NCI-H1092 treated with DMSO at 0.1 percent for 48 hours (cell line): ENCODE measurements at regions not wholly inside any gene's neighbourhood (a gene's known extent, or its start where the extent isn't known, plus 50 kb on each side); places are given as distances from the start of the nearest gene placed in this dataset.
"Not testable (repeated sequence)": the region's sequence is repeated elsewhere in the genome, so short reads cannot be mapped to it uniquely, and the experiment has no call there.

Experiments
- DNase-seq: peaks from one replicate; lab custom pipeline; 2025; lab: John Stamatoyannopoulos, UW

DNA sequence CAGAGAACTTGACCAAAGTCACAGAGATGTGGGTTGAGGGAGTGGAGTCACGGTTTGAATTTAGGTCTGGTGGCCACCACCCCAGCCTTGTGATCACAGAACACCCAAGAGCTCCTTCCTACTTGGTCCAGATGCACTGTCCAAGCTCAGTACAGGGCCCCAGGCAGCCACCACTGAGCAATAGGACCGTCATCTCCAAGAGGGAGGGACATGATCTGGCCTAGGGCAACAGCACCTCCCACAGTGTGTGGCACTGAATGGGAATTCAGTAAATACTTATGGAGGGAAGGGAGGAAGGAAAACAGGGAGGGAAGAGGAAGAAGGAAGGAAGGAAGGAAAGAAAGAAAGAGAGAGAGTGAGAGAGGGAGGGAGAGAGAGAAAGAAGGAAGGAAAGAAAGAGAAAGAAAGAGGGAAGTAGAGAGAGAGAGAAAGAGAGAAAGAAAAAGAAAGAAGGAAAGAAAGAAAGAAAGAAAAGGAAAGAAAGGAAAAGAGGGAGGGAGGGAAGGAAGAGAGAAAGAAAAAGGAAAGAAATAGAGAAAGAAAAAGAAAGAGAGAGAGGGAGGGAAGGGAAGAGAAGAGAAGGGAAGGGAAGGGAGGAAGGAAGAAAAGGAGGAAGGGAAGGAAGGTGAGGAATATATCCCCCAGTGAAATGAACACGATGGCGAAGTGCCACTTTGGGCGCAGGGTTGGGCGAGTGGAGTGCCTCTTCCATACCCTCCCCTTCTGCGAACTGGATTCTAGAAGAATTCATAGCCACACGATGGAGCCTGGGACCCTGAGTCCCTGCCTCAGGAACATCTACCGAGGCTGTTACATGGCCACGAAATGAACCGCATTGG lies 243.7 kb downstream of the TFAP2C start:
- no peak for DNase-seq

DNA sequence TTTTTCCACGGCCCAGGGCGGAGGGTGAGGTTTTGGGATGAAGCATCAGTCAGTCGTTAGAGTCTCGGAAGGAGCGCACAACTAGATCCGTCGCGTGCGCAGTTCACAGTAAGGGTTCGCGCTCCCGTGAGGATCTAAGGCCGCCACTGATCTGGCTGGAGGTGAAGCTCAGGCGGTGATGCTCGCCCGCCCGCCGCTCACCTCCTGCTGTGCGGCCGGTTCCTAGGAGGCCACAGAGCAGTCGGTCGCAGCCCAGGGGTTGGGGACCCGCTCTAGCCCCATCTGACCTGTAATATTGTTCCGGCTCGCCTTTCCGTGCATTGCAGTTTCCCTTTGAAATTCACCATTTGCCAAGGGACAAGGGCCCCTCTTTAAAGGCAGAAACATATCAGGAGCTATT lies 244.7 kb downstream of the TFAP2C start:
- no peak for DNase-seq

DNA sequence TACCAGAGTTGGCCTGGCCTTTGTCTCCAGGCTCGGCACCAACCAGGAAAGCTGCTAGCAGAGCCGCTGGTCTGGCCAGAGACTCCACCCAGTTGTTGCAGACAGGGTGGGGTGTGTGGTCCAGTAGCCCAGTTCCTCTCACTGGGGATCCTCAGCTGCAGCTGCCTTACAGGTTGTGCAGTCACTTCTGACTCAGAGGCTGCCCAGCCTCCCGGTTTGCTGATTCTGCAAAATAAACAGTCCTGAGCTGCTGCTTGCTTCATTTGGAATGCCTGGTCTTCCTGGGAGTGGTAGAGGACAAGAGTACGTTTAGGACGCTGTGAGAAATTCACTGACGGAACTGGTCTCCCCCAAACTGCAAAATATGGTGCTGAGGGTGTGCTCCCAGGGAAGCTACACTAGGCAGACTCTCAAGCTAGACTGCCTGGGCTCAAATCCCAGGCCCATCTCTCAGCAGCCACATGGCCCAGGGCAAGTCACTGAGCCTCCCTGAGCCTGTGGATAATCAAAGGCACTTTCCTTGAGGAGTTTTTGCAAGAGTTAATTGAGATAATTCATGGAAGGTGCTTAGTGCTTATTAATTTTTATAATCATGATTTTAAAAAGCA lies 246.1 kb downstream of the TFAP2C start:
- DNase-seq = no peak

DNA sequence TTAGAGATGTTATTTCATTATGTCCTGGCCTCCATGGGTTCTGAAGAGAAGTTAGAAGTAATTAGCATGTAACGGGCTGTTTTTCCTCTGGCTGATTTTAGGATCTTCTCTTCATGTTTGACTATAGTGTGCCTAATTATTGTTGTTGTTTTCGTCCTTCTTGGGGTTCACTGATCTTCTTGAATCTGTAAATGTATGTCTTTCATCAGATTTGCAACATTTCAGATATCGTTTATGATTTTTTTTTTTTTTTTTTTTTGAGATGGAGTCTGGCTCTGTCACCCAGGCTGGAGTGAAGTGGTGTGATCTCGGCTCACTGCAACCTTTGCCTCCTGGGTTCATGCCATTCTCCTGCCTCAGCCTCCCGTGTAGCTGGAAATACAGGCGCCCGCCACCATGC lies 246.7 kb downstream of the TFAP2C start:
- no peak for DNase-seq

DNA sequence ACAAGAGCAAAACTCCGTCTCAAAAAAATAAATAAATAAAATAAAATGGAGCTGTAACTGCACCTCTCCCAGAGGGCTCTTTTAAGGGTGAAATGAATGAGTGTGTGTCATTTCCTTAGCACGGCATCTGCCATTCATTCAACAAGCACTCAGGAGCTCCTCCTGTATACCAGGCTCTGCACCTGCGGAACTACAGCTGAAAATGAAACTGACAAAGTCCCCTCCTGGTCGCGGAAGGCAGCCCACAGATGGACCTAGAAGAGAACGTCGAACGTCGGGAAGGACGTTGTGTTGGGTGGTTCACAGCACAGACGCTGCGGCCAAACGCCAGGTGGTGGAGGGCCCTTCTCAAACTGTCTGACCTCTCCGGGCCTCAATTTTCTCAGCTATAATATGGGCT lies 256.4 kb downstream of the TFAP2C start:
- DNase-seq = no peak

DNA sequence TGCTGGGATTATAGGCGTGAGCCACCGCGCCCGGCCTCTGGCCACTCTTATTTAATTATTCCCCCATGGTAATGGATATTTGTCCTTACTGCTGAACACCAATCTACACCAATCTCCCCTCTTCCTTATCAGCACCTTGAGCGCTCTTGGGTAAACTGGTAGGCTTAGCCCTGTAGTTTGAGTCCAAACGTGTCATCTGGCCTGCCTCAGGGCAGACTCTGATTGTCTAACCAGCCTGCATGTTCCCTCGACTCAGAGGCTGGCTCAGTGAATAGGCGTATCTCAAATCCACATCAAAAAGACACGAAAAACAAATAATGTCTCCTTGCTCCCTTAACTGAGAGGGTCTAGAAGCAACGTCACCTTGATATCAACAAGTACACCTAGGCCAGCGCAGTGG lies 260.9 kb downstream of the TFAP2C start:
- no peak for DNase-seq

DNA sequence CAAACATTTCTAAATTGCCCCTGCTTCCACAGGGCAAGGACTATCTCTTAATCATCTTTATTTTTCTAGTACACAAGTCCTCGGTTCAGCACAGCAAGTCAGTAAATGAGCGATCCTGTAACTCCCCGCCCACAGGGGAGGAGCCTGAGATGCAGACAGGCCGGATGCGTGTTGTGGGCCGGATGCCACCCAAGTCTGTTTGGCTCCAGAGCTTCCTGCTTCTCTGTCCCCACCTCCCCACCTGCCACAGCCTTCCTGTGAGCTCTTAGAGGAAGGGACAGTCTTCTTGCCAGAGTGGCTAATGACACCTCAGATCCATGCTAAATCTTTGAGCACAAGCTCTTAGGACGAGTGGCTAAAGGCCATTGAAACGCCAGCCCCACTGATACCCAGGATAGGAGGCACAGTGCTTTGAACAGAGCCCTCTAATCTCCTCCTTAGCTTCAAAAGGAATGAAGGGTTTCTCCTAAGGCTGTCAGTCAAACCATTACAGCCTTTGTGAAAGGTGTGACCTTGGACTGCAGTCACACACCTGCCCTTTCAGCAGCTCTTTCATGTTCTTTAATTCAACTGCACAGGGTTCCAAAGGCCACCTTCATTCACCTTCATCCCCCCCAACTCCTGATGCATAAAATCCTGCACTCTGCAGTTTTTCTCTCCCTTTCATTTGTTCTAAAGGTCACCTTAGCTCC lies 264.3 kb downstream of the TFAP2C start:
- no peak for DNase-seq

DNA sequence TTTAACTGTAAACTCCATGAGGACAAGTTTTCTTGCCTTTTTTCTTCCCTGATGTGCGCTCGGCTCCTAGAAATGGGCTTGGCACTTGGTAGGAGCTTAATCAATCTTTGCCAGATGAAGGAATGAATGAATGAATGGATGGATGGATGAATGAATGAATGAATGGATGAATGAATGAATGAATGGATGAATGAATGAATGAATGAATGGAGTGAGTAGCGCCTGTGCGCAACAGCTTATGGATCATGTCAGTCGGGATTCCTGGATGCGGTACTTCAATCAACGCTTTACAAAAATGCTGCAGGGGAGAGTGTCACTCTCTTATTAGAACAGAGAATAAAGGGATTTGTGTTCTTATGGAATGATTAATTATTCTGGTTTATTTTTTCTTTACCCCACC lies 267.3 kb downstream of the TFAP2C start:
- DNase-seq = no peak

DNA sequence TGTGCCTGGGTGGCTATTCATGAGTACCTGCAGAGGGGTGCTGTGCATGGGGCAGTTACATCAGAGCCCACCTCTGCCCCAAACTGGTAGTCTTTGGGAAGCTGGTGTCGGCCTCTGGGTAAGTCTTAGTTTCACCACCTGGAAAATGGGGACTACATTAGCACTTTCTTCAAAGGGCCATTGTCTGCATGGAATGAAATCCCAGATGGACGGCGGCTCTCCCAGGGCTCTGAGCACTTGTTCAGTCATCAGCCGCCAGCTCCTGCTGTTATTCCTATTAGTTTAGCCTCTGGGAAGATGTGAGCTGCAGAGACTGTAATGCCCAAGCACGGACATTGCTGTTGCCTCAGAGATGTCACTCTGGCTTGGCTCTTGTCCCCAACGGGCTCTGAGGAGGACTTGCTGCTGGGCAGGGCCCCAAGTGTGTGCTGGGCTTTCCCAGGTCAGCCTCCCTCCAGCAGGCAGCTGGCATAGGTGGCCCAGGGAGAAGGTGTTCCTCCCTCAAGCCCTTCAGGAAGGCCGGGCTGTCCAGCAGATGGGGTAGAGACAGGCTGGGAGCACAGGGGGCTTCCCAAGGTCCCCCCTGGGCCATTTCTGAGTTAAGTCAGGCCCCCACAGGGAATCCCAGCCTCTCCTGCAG lies 268.3 kb downstream of the TFAP2C start:
- DNase-seq = no peak

DNA sequence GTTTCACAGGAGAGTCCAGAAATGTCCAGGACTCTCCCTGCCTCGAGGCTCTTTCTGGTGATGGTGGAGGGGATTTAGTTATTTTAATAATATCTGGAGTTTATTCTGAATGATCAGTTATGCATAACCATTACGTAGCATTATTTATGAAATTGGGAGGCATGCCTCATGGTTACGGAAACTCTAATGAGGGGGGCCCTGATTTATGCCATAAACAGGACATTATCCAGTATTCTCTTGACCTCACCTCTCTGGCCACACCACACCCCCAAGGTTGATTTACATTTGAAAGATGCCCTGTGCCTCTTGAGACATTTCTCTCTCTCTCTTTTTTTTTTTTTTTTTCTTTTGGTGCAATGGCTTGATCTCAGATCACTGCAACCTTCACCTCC lies 268.8 kb downstream of the TFAP2C start:
- no peak for DNase-seq

DNA sequence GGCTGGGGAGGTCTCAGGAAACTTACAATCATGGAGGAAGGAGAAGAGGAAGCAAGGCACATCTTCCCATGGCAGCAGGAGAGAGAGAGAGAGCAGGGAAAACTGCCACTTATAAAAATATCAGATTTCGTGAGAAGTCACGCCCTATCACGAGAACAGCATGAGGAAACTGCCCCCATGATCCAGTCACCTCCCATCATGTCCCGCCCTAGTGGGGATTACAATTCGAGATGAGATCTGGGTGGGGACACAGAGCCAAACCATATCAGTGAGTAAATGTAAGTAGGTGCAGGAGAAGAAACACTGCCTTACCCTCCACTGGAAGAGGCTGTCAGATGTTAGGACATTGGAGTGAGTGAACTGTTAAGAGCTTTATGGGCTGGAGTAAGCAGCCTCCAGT lies 270.4 kb downstream of the TFAP2C start:
- DNase-seq = no peak

DNA sequence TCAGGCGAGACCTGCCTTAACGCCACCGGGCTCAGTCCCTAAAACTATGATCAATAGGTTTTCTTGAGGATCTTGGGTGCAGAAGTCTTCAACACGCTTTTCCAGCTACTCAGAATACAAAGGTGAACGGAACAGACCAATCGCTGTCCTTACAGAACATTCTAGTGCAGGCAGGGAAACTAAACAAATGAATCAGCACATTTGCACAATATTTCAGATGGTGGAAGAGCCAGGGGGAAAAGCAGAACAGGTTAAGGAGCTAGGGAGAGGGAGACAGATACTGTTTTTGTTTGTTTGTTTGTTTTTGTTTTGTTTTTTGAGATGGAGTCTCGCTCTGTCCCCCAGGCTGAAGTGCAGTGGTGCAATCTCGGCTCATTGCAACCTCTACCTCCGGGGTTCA lies 271.1 kb downstream of the TFAP2C start:
- DNase-seq = no peak

DNA sequence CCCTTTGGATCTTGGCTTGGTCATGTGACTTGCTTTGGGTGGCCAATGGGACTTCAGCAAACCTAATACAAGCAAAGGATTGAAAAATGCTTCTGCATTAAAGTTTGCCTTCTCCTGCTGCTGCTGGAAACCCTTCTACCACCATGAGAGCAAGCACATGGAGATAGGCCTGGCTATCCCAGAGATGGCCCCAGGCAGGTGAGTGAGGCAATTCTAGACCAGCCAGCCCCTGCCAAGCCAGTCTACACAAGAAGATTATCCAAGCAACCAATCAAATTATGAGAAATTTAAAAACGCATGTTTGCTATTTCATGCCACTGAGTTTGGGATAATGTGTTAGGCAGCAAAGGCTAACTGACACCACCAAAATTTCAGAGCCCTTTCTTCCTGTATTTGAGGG lies 274.3 kb downstream of the TFAP2C start:
- DNase-seq = no peak

DNA sequence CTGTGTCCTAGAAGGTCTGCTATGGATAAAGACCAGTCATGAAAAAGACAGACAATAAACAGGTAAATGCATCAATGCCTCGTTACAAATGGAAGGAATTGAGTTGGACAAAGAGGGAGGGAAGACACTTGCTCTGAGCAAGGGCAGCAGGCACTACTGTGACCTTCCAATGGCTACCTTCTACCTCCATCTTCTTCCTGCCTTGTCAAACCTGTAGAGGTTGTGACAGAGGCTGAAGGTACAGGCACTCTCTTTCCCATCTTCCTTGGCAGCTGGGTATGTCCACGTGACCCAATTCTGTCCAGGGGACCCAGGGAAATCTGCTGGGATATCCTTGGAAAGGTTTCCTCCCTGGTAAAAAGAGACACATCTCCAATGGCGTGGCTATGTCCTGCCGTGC lies 274.8 kb downstream of the TFAP2C start:
- DNase-seq = no peak

DNA sequence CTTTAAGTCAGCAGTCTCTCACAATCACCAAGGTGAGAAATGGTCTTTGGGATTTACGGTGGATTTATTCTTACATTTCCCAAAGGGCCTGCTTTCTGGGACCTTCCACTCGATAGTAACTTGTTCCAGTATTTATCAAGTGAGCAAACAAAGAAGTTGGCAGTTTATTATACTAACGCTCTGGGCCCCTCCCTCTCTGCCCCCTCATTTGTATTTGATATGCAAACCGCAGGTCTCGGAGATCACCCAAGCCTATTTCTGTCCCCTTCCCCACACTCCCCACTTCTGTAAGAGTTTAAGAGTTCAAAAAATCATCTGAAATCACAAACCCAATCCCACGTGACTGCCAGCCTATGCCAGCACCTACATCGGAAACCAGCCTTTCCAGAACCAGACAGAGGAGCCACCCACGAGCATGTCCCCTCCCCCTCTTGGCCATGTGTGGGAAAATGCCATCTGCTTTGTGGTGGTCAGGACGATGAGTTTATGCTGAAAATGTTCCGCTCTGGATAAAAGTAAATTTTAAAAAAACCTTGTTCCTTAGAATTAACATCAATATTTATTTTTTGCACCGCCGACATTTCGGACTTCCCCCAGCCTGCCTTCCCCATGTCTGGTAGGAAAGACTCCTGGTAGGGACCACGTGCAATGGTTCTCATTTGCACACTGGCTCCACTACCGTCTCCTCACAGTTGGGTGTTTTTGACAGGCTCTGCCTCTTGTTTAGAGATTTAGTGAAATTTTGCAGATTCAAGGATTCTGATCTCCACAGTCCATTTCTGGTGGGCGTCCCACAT lies 281.0 kb downstream of the TFAP2C start:
- DNase-seq = no peak

DNA sequence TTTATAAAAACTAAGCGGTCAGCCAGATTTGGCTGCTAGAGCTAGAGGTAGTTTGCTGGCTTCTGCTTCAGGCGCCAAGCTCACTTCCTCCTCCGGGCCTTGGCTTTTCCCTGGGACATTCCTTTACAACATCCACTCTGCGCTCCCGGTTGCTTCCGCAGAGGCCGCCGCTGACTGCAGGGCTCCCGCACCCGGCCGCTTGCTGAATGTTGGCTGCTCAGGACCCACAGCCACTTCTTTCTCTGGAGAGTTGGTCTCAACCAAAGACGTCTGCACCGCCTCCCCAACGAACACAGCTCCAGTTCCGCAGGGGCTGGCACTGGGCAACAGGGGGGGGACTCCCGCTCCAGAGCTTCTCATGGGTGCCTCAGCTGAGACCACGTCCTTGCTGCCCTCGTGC lies 282.8 kb downstream of the TFAP2C start:
- no peak for DNase-seq

DNA sequence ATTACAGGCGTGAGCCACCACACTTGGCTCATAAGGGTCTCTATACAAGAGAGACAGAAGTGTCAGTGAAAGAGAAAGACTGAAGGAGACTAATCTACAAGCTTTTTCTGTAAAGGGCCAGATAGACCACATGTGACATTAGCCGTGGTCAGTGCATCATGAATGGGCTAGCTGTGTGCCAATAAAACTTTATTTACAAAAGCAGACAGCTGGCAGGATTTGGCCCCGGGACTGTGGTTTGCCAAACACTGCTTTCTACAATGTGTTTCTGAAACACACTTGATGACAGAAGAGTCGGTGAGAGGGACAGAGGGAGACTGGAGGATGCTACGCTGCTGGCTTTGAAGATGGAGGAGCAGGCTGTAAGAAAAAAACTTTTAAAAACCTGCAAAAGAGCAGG lies 285.4 kb downstream of the TFAP2C start:
- no peak for DNase-seq

DNA sequence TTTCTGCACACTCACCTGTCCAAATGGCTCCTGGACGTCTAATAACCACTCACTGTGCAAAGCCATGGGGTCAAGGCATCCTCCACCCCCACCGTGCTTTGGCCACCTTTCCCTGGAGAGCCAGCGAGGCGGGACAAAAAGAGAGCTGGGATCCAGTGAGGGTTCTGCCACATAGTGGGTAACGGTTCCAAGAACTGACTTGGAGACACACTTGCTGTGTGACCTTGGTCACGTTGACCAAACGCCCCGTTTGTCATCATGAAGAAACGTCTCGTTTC lies 287.2 kb downstream of the TFAP2C start:
- no peak for DNase-seq

DNA sequence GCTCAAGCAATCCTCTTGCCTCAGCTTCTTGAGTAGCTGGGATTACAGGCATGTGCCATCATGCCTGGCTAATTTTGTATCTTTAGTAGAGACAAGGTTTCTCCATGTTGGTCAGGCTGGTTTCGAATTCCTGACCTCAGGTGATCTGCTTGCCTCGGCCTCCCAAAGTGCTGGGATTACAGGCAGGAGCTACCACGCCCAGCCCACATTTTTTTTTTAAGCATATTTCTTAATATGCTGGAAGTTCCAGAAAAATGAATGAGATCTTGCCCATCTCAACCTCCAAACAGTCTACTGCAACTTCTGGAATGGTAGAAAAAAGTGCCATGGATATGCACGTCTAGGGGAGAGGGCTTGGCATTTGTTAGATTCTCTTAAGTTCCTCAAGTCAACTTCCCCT lies 290.9 kb downstream of the TFAP2C start:
- not testable (repeated sequence) for DNase-seq

DNA sequence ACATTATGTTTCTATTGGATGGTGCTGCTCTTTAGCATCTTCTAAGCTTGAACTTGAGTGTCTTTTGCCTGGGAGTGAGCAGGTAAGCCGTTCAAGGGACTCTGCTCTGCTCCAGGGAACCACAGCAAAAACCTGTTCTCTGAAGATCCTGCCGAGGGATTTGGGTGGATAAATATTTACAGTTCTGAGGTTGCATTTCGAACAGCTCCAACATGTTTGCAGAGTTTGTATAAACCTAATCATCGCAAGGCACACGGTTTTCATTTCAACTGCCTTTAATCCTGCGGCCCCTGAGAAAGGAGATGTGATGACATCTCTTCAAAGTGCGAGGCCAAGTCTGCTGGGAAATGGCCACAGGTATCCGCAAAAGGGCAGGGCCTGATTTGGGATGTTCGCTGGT lies 293.4 kb downstream of the TFAP2C start:
- DNase-seq = no peak

DNA sequence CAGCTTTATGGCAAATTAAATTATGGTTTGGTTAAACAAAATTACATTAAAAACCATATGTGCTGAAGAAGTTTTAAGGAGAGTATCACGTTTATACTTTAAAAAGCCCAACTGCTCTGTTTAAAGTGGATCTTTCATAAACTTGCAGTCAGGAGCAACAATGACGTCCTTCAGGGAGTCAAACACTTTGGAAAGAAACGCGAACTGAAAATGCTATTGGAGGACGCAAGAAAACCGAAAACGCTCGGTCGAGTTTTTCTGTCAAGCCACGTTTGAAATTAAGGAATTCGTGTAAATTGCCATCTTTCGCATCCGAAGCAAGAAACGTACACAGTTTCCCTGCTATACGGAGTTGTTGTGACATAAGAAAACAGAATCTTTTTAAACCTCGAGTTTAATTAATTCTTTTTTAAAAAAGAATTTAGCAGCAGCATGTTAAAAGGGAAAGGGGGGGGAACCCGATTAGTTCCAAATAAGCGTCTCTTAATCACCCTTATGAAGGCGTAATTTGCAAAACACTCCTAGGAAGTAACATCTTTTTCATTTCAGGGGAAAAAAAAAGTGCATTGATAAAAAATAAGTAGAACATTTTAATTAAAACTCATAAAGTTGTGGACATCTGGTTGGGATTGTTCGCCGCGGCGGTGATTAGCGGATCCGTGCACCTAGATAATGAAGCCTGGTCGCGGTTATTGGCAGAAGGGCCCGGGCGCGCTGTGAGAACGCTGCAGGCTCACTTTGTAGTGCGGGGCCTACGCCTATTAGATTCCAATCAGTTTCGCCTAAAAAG lies 295.4 kb downstream of the TFAP2C start:
- no peak for DNase-seq
